ENCODE measurements at regions not wholly inside any gene's neighbourhood (a gene's known extent, or its start where the extent isn't known, plus 50 kb on each side); places are given as distances from the start of the nearest gene placed in this dataset.

DNA sequence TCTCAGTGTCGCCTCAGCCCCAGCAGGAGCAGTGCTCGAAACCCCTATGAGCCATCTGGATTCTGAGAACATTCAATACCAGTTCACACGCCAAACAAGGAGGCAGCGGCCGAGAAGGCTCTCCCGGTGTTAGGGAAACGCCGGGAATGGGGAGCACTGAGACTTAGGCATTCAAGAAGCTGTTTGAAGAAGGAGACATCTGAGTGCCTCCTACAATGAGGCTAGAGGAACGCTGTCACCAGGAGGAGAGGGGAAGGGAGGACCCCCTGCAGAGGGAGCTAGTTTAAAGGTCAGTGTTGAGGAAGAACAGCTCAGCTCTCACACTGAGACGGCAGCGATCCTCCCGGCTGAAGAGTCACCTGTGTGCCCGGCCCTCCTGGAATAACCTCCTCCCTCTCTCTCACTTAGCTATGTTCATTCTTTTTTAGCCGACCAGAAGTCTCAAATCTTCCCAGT, 69.9 kb downstream of the SERPINA3 start:
- DNase-seq: no peak

GRCh38 chr14:94681300-94682060, 69.3 kb downstream of the SERPINA3 start:
- peak; percentile 45 to 75 for DNase-seq

DNA sequence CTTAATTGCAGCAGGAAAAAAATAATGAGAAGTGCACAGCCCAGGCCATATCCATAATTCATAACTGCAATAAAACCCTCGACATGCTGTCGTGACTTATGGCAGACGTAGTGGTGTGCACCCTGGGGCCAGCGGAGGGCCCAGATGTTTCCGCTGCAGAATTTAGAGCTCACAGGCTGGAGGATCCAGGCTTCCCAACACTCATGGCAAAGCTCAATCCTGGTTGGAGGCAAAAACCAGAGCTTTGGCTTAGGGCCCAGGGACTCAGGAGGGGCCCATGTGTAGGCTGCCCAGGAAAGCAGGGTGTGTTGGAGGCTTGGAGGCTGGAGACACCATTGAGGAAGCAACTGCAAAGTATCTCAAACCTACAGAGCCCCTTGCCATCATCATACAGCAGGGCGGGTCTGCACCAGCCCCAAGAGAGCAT, 68.7 kb downstream of the SERPINA3 start:
- DNase-seq: no peak

- no peak for DNase-seq
Observed at GRCh38 chr14:94679937-94680861, 68.0 kb downstream of the SERPINA3 start.

DNA sequence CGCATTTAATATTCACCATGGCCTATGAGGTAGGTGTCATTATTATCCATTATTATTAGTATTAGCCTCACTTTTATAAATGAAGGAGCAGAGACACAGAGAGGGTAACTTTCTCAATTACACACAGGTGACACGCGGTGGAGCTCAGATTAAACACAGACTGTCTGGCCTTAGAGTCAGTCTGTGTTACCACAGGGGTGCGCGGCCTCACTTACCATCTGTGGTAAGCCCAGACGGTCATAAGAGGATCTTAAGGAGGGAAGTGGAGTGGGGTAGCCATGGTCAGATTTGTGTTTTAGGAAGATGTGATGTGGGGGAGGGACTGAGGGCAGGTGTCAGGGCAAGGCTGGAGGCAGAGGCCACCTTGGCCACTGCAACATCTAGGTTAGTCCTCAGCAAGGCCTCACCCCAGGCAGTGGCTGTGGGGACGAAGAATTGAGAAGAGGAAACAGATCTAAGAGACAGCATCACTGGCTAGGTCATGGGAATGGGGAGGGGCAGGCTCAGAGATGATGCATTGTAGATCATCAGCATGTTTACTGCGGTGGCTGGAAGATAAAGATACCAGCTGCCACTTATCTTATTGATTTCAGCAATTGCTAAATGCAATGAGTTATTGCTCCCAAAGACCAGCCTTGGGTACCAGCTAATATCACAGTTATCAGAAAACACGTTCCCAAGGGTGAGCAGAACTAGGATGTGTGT, 67.1 kb downstream of the SERPINA3 start:
- DNase-seq: peak; percentile 33 to 72

DNA sequence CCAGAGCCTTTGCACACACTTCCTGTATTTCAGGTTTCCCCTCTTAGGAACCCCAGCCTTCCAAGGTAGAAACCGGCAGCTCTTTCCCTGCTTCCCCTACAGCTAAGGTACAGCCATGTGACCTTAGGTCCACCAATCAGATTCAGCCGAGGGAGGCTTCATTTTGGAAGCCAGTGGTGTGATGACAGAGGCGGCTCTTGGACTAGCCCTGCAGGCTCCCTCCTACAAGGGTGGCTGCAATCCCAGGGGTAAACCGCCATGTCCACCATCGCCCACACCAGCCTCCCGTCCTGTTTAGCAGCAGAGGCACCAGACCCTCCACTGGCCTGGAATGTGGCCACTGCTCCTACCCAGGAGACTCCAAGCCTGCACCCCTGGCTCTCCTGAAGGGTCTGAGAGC, 65.6 kb downstream of the SERPINA3 start:
- DNase-seq: no peak

DNA sequence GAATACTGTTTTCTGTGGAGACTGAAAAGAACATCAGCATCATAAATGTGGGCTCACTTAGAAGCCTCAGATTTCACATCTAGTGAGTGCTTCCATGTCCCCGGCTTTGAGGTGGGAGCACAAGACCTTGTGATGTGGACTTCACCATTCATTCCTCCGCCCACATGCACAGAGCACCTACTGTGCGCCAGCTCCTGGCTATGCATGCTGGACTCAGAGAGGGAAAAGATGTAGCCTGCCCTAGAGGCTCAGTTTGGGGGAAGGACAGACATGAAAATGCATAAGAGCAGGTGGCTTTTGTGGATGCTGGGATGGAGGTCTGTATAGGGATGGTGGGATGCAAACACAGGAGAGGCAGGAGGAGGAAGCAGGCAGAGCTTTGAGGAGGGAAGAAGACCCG, 65.0 kb downstream of the SERPINA3 start:
- no peak for DNase-seq

- DNase-seq: no peak
Observed at GRCh38 chr14:94676495-94677185, 64.4 kb downstream of the SERPINA3 start.

- no peak for DNase-seq
Observed at GRCh38 chr14:94675036-94675435, 62.8 kb downstream of the SERPINA3 start.

DNA sequence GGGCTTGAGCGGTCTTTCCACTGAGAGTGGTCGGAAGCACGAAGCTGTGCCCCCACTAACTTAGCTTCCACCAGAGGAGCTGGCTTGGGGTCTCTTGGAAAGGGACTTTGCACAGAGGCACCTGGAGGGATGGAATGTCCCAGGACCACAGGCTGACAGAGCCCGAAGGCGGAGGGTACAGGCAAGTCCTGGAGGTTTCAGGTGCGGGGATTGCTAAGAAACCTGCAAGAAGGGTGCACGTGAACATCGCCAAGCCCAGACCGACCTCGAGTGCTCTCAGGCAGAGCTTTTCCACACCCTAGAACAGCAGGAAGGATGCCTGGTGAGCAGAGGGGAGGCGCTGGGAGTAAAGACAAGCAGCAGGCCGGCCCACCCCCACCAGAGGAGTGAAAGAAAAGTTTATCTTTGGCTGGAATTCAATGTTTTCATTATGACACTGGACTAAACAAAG, 61.6 kb downstream of the SERPINA3 start:
- no peak for DNase-seq

Measured in NCI-H524 (cell line).